ENCODE measurements at regions not wholly inside any gene's neighbourhood (a gene's known extent, or its start where the extent isn't known, plus 50 kb on each side); places are given as distances from the start of the nearest gene placed in this dataset.
A peak's percentile ranks its signal among the peaks of the same experiment; 100 is the strongest.
"Not testable (repeated sequence)": the region's sequence is repeated elsewhere in the genome, so short reads cannot be mapped to it uniquely, and the experiment has no call there.

DNA sequence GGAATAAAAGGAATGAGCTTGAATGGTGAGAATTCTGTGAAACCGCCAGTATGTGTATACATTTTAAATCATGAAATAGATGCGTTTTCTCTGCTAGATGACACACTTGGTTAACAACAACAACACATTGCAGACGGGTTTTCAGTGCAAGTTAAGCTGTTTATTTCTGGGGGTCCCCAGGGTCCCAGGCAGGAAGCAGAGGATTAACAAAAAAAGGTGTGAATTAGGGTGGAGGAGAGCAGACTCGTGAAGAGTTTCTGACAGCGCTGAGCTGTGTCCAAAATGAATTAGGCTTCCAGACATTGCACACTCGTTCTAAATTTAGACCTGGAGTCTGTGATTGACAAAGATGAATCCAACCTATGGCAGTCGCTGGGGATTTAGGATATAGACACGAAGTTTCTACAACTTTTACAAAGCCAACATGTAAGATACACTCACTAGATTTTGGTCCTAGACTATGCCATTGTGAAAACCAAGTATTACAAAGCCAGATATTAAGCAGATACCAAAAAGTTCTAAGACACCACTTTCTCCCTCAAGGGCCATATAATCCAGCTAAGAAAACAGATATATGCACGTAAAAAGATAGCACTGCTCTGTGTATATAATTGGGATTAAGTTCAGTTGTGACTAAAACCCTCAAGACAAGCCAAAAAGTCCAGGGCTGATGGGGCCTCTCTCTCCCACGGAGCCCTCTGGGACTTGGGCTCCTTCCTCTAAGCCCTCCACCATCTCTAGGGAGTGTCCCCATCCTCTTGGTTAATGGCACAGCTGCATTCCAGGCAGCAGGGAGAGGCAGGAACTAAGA lies 120.2 kb downstream of the ACAA2 start:
- DNase-seq = no peak

DNA sequence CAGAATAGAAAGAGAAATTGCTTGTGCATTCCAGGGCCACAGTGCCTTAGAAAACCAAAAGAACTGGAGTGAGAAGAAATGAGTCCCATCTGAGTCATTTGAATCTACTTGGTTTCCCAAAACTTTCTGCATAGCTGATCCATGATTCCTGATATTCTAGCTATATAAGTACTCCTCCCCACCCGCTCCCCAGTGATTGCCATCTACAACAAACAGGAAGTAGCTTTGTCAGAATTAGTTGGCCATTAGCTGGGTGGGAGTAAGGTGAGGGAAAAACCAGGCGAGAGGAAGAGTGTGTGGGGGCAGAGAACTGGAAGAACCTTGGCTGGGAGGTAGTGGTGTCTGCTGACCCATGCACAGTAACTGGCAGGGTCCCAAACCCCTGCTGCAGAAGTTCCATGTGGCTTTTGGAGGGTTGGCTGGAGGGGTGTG lies 122.1 kb downstream of the ACAA2 start:
- DNase-seq = peak; percentile 35

DNA sequence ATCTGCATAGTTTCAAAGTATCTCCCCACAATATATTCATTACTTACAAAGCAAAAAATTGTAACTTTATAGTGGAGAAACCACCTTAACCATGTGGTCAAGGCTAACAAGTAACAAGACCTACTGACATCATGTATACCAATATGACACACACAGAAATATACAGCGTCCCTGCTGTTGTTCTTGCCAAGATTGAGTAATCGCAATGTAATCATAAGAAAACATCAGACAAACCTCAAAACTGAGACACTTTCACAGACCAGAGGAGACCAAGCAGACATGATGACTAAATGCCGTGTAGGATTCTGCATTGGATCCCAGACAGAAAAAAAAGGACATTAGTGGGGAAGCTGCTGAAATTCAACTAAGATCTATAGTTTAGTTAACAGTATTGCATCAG lies 123.0 kb downstream of the ACAA2 start:
- no peak for DNase-seq

DNA sequence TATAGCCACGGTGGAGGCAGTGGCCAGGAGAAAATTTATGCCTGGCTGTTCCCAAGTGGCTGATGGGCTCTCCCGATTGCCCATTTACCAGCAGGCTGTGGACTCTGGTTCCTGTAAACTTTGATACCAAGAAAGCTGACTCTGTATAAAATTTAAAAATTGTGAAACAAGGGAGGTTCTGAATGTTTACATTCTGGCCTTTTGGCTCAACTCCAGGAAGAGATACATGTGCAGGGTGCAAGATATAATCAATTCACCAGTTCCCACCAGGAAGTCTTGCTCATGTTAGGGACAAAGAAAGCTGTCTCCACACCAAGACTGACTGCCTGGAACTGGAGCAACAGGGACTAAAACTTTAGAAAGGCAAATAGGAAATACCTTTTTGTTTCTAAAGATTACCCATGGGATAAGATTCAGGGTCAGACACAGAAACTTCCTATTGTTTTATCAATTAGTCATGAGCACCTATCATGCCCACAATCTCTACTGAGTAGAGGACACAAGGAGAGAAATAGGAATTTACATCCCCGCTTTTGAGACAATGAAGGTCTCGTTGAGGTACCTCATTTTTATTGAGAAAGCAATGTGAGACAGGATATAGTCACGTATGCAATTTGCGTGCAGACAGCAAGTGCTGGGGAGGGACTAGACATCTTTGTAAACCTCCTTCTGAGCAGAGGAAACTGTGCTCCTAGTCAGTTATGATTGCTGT lies 123.5 kb downstream of the LIPG start:
- DNase-seq = no peak

DNA sequence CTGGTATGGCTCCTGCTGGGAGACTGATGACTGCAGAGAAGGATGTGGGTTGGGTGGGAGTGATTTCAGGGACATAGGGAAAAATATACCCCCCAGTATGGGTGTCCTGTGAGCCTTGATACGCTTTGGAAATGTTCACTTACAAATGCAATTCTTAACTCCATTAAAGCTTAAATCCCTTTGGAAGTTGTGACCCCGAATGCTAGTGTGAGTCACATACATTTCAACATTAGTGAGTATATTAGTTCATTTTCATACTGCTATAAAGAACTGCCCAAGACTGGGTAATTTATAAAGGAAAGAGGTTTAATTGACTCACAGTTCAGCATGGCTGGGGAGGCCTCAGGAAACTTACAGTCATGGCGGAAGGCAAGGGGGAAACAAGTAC lies 120.9 kb downstream of the LIPG start:
- DNase-seq = not testable (repeated sequence)

DNA sequence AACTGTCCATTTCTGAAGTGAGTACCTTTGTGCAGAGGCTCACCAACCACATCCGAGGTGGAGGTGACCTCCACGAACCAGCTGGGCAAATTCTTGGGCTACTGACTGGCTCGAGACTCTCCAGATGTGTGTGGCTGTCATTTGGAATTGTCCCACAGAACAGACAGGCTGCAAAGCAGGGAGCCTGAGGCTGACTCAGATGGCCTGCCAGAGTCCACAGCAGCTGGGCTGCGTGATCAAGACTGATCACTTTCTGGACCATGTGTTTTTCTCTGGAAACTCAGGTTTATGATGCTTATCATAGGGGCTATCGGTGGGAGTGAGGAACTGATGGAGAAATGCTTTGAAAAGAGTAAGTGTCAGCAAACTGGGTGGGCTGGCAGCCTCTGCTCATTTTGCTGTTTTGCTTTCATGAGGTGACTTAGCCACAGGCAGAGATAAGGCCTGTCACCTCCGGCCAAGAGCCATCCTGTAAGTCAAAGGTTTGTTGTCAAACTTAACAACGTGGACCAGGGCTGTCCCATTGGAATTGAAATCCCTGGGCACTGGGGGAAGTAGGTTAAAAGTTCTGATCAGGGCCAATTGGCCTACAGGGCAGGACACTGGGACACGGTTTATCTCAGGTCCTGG lies 120.4 kb downstream of the LIPG start:
- DNase-seq = no peak

DNA sequence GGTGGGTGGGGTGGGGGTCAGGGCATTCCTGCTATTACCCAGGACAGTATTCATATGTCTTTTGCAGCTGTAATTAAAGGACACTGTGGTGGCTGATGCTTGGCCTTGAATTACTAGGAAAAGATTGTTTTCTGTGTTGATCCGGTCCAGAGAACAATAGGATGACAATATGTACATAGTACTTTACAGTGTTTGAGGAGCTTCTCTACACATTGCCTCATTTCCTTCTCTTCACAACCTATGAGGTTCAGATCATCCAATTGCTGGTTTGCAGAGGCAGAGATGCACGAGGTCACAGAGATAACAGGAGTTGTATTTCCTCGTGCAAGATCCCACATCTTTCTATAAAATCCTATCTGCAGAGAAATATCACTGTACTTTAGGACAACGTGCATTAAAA lies 119.5 kb downstream of the LIPG start:
- DNase-seq = no peak

DNA sequence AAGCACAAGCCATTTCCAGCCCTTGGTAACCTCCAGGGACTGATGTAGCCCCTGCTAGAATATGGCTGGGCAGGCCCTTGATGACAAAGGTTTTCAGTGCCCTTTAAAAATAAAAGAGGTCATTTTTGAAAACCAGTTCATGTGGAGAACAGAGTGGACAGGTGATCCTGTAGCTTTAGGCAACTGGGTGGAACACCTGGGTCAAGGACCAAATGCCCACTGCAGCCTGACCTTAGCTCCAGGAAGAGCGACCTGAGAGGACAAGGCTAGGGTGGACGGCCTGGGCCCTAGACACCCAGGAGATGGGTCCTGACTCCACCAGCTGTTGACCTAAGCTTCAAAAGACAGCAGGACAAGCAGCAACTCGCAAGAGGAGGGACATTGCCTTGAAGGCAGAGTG lies 116.6 kb downstream of the LIPG start:
- no peak for DNase-seq

DNA sequence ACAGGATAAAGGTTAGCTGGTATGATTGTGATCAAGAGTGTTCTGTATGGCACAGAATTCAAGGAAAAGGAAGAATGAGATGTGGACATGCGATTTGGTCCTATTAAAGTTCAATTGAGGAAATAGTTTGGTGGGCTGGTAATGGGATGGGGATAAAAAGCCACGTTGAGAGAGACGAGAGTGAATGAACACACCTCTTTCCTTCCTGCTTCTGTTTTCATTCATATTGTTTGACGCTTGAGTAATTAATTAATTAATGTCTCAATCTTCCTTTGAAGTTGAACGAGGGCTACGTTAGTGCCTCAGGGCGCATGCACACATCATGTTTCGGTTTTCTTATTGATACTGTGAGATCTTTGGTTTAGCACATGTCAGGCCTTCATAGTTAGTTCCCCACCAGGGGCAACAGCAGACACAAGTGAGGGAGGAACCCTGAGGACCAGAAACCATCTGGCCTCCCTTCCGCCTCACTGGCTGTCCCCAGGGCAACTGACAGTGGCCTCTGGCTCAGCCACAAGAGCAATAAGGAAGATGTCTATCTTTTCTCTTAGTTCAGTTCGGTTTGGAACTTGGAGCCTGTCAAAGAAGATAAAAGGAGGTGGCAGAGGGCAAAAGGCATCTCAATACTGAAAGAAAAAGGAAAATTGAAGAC lies 116.0 kb downstream of the LIPG start:
- DNase-seq = no peak

DNA sequence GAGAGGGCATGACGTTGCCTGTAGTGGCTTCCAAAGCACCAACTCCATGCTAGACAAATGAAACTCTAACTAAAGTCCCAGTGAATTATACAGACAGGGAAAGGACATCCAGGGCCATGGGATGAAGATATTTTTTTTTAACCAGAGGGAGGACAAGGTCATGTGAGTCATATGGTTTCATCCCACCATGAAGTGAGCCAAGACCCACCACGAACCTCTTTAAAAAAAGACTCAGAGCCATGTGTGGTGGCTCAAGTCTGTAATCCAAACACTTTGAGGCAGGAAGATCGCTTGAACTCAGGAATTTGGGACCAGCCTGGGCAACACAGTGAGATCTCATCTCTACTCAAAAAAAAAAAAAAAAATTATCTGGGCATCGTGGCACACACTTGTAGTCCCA lies 115.2 kb downstream of the LIPG start:
- no peak for DNase-seq

DNA sequence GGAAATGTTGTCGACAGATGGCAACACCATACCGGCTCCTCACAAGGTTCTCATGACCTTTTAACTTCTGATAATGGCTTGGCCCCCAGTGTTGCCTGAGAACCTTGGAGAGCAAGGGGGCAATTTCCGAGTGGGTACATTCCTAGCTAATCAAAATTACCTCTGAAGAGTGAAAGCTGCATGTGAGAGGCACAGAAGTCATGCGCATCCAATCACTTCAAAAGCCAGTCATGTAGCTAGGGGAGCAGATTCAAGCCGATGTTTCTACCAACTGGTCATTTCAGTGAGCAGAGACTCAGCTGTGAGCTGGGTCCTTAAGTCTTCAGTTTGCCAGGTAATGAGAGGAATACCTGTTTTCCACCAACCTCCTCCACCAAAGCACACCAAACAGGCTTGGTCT lies 111.4 kb downstream of the LIPG start:
- DNase-seq = no peak

DNA sequence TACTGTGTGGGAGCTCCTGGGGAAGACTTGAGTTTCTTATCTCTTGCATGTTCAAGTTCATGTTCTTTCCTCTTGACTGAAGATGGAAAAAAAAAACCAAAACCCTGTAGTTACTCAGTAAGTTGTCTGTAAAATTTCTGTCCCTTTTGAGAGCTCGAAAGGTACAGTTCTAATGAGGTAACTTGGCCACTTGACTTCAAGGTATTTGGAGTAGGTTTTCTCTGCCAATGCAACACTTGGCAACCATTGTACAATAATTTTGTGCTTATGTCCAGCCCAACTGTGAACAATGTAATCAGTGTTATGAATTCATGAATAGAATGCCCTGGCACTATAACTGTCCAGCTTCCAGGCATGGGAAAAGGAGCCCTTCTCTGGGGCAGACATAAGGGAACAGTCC lies 111.0 kb downstream of the LIPG start:
- no peak for DNase-seq

DNA sequence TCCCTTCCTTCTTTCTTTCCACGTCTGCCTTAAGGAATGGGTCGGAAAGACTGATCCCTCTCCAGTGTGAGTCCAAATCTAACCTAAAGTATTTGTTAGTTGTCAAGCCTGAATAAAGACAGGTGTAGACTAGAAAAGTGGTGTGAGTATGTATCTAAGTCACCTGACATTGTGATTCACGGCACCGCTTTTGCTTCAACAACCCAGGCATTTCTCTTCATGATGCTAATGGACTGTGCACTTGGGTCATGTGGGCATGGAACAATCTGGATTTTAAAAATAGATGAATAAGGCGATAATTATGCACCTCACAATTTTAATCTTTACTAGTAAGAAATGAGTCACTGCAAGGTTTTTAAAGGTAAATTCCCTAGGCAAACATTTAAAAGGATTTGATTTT lies 107.5 kb downstream of the LIPG start:
- DNase-seq = no peak

DNA sequence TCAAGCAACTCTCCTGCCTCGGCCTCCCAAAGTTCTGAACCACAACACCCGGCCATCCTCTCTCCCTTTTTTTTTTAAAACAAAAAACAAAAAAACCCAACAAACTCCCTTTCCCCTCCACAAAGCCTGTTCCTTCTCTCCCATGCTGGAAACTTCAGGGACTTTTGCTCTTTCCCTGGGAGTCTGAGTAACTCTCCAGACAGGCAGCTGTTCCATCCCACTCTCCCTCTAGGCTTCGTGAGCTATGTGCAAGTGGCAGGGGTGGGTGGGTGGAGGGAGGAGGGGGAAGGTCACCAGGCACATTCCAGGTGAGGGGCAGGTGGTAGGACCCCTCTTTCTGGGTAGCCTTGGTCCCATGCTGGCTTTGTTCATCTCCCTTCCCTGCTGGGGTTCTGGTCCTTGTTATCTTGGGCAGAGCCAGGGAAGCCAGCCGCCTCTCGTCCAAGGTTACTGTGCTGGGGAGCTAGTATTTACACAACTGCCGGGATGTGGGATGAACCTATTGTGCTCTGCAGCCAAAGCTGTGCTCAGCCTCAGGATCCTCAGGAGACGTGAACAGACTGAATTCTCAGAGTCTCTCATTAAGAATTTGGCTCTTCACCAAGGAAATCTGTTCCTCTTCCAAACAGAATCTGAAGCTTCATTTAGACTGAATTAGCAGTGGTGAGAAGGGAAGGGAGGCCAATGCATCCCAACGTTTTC lies 106.9 kb downstream of the LIPG start:
- peak; percentile 72 for DNase-seq

DNA sequence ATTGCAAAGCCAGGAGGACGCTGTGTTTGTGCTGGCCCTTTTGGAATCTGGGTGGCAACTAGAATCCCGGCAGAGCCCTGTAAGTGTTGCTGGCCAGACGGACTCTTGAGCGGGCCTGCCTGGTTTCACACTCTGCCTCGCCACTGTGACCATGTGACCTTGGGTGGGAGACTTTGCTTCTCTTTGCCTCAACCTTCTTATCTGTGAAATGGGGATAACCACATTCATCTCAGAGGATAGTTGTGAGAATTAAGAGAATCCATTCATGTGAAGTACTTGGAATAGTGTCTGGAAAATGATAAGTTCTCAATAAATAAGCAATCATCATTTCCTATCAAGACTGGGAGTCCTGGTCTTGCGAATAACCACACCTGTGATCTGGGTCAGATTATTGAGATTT lies 105.6 kb downstream of the LIPG start:
- no peak for DNase-seq

DNA sequence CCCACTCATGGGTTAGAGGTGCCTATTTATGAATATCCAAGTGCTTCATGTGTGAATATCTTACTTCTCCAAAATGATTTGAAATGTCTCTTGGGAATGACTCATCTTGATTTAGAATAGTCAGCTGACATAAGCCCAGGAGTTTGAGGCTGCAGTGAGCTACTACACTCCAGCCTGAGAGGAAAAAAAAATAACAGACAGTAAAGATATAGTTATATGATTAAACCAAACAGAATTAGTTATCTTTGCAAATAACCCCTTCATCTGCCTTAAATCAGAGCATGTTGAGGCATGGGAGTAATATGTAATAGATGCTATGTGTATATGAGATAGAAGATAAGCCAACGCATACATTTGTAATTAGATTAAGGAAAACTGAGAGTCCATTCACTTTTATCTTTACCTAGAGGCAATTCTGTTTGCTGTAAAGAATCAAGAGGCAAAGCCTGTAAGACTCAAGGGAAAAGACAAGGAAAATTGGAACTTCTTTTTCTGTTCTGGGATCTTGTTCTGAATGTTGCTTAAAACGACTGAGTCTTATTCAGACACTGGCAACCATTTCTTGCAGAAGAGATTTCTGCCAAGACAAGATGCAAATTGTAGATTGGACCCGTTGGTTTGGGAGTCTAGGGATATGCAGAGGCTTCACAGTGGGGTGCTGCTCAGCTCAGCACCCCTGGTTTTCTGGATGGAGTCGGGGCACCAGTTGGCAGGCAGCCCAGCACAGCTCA lies 104.4 kb downstream of the LIPG start:
- DNase-seq = no peak

DNA sequence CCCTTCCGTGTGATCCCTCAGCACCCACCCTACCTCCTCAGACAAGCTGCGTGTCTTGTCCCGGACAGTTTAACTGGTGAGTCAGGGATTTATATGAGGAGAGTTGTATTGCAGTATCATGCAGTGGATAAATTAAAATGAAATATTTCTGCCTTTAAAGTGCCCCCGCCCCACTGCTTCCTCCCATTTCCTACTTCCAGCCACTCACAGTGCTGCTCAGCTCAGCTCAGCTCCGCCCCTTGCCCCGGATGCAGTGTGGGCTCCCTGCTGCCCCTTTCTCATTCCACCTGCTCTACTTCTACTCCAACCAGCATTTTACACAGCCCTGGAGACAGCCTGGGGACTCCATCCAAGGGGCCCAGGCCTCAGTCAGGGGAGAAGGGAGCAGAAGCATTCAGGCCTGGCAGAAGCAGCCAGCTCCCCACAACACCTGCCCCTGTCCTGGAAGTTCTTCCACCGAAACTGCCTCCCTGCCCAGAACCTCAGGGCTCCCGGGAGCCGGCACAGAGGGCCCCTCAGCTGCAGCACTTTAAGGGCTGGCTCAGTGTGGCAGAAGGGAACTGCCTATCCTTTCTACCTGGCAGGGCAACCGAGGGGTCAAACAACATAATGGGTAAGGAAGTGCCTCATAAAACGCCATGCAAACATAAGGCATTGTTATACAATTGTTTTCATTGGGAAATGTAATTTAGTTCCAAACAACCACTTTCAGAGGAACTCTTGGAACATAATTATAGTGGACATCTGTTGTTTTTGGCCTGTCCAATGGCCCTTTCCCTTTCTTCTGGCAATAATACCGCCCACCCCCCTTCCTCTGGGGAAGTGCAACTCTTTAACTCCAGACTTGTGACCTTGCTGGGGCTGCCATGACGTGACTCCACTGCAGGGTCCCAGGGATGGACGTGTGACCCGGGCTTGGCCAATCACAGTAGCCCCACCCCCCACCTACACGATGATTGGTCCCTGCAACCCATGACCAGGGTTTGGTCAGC lies 102.3 kb downstream of the LIPG start:
- DNase-seq = peak; percentile 86

DNA sequence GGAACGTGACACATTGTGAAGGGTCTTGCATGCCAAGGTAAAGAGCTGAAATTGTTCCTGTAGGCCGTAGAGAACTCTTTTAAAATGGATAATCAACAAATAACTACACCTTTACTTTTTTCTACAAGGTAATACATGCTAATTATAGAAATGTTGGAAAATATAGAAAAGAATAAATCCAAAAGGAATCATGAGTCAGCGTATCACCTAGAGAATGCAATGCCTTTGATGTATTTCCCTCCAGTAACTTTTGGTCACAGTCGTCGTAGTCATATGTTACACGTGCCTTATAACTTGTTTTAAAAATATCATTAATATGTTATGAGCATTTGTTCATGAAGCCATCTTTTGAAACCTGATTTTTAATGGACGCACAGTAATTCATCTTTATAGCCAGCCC lies 100.6 kb downstream of the LIPG start:
- DNase-seq = no peak

DNA sequence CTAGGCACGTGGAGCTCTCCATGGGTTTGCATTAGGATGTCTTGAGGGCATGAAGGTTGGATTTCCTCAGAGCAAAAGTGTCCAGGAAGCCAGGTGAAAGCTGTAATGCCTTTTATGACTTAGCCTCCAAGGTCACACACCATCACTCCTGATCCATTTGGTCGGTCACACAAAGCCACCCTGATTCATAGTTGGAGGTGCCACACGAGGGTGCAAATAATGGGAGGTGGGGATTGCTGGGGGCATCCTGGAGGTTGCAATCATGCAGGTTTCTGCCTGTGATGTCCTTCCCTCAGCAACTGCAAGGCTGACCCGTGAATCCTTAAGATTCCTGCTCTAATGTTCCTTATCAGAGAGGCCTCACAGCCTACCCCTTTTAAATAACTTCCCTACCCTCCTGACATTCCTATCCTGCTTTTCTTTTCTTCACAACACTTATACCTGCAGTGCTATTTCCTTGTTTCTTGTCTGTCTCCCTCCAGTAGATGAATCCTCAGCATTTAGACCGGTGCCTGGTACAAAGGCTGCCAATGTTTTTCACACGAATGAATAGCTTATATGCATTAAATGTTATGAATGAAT lies 97.1 kb downstream of the LIPG start:
- no peak for DNase-seq

DNA sequence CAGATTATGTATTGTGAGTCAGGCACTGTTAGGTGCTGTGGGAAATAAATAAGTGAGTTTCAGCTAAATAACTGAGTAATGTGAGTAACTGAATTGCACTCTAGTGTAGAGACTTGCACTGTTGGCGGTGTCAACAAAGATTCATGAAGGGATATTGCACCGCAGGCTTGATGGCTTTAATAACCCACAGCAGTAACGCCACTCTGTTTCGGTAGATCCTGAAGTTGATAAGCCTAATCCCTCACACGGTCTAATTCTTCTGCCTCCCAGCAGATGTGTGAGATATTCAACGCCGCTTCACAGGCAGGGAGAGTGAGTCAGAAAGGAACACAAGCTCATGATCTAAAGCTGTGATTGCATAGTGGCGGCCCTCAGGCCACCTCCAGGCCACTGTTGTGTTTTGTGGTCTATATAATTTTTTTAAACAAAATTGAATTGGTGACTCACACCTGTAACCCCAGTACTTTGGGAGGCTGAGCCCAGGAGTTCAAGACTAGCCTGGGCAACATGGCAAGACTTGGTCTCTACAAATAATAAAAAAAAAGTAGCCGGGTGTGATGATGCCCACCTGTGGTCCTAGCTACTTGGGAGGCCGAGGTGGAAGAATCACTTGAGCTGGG lies 94.3 kb downstream of the LIPG start:
- DNase-seq = no peak
